GM23338 (cell line): ENCODE measurements at regions not wholly inside any gene's neighbourhood (a gene's known extent, or its start where the extent isn't known, plus 50 kb on each side); places are given as distances from the start of the nearest gene placed in this dataset.

Experiments
- ATAC-seq: fragments of 200-7000 bp; cut with Tn5 transposase; 3 replicates; pipeline ENCODE4 v1.9.1; 2020
- DNase-seq: peaks from one replicate; pipeline ENCODE4 v3.0.0-alpha.2; 2015; ENCODE audit warnings: low spot score
- H2AFZ ChIP-seq: fragments of 200-600 bp; sonication (generic); 2 replicates; pipeline ENCODE4 v1.8.0; 2016; ENCODE audit warnings: antibody characterized with exemption, mild to moderate bottlenecking, moderate library complexity
- H3F3A ChIP-seq: fragments of 200-600 bp; sonication (generic); replicated peaks from 2 replicates; pipeline ENCODE4 v1.8.0; 2017; ENCODE audit warnings: antibody characterized with exemption, mixed run types, low read depth
- H3K27ac ChIP-seq: fragments of 200-600 bp; sonication (generic); 2 replicates; pipeline ENCODE4 v1.6.1; 2016; ENCODE audit warnings: low read depth
- H3K27me3 ChIP-seq: fragments of 200-600 bp; sonication (generic); 2 replicates; pipeline ENCODE4 v1.8.0; 2016; ENCODE audit warnings: mild to moderate bottlenecking, mixed run types, moderate library complexity; ENCODE audit not compliant: insufficient read depth
- H3K36me3 ChIP-seq: fragments of 200-600 bp; sonication (generic); 2 replicates; pipeline ENCODE4 v1.8.0; 2016; ENCODE audit warnings: mild to moderate bottlenecking; ENCODE audit not compliant: insufficient read depth
- H3K4me1 ChIP-seq: fragments of 200-600 bp; sonication (generic); 2 replicates; pipeline ENCODE4 v1.8.0; 2016; ENCODE audit warnings: mild to moderate bottlenecking, moderate library complexity; ENCODE audit not compliant: insufficient read depth
- H3K4me2 ChIP-seq: fragments of 200-600 bp; sonication (generic); 2 replicates; pipeline ENCODE4 v1.7.1; 2017; ENCODE audit warnings: mixed run types
- H3K4me3 ChIP-seq: fragments of 200-600 bp; sonication (generic); 2 replicates; pipeline ENCODE4 v1.6.1; 2016; ENCODE audit warnings: mixed run types
- H3K79me2 ChIP-seq: fragments of 200-600 bp; sonication (generic); replicated peaks from 2 replicates; pipeline ENCODE4 v1.8.0; 2017; ENCODE audit warnings: mild to moderate bottlenecking; ENCODE audit not compliant: insufficient read depth
- H3K9me2 ChIP-seq: fragments of 200-600 bp; sonication (generic); 2 replicates; pipeline ENCODE4 v1.8.0; 2017; ENCODE audit not compliant: insufficient read depth
- H4K20me1 ChIP-seq: fragments of 200-600 bp; sonication (generic); replicated peaks from 2 replicates; pipeline ENCODE4 v1.8.0; 2017; ENCODE audit warnings: mild to moderate bottlenecking; ENCODE audit not compliant: insufficient read depth
- H3K27ac Mint-ChIP-seq: 2 replicates; pipeline ENCODE4 v1.8.0; 2020; ENCODE audit warnings: inconsistent platforms, mild to moderate bottlenecking, moderate library complexity, mixed read lengths
- H3K27me3 Mint-ChIP-seq: 3 replicates; pipeline ENCODE4 v1.8.0; 2022; ENCODE audit warnings: low read depth, mild to moderate bottlenecking, moderate library complexity, mixed read lengths, inconsistent platforms; ENCODE audit not compliant: insufficient read depth, poor library complexity
- H3K36me3 Mint-ChIP-seq: 3 replicates; pipeline ENCODE4 v1.8.0; 2021; ENCODE audit warnings: low read depth, mild to moderate bottlenecking, inconsistent platforms, moderate library complexity, mixed read lengths
- H3K4me1 Mint-ChIP-seq: 3 replicates; pipeline ENCODE4 v1.8.0; 2020; ENCODE audit warnings: mild to moderate bottlenecking, inconsistent platforms, mixed read lengths
- H3K4me3 Mint-ChIP-seq: 3 replicates; pipeline ENCODE4 v1.8.0; 2021; ENCODE audit warnings: moderate library complexity, mild to moderate bottlenecking, inconsistent platforms, mixed read lengths
- H3K9me3 Mint-ChIP-seq: 3 replicates; pipeline ENCODE4 v1.8.0; 2020; ENCODE audit warnings: moderate library complexity, mild to moderate bottlenecking, inconsistent platforms, mixed read lengths
- CREB1 ChIP-seq: fragments of 250-450 bp; sonication (Bioruptor Pico); IDR thresholded peaks from 2 replicates; pipeline ENCODE4 v1.5.0; 2020; ENCODE audit warnings: low read depth, mild to moderate bottlenecking, moderate library complexity
- CTCF ChIP-seq, 2 experiments: fragments of 200-600 bp in 1 of 2; sonication (generic) in 1 of 2; conservative IDR thresholded peaks; 2 replicates each; pipeline versions ENCODE4 v1.5.1 to v1.6.1; 2016 to 2017; ENCODE audit warnings: antibody characterized with exemption in 2 of 2, low read depth in 2 of 2, mild to moderate bottlenecking in 2 of 2, moderate library complexity in 1 of 2
- ETS1 ChIP-seq: IDR thresholded peaks from 2 replicates; pipeline ENCODE4 v1.6.1; 2016; ENCODE audit warnings: antibody characterized with exemption
- EZH2 ChIP-seq: fragments of 200-600 bp; sonication (generic); IDR thresholded peaks from one replicate; pipeline ENCODE4 v1.8.0; 2017; ENCODE audit warnings: antibody characterized with exemption, mild to moderate bottlenecking, low read depth; ENCODE audit not compliant: unreplicated experiment
- EZH2phosphoT487 ChIP-seq: fragments of 200-600 bp; sonication (generic); IDR thresholded peaks from one replicate; pipeline ENCODE4 v1.8.1; 2018; ENCODE audit warnings: antibody characterized with exemption; ENCODE audit not compliant: unreplicated experiment
- JUNB ChIP-seq: IDR thresholded peaks from one replicate; pipeline ENCODE4 v1.6.1; 2016; ENCODE audit warnings: antibody characterized with exemption; ENCODE audit not compliant: unreplicated experiment
- NANOG ChIP-seq: IDR thresholded peaks from 2 replicates; pipeline ENCODE4 v1.6.1; 2016; ENCODE audit warnings: antibody characterized with exemption, borderline replicate concordance
- POLR2AphosphoS5 ChIP-seq: IDR thresholded peaks from 2 replicates; pipeline ENCODE4 v1.6.1; 2016; ENCODE audit warnings: antibody characterized with exemption, low read depth
- REST ChIP-seq: IDR thresholded peaks from one replicate; pipeline ENCODE4 v1.6.1; 2018; ENCODE audit warnings: antibody characterized with exemption; ENCODE audit not compliant: unreplicated experiment
- STAT1 ChIP-seq: IDR thresholded peaks from one replicate; pipeline ENCODE4 v1.6.1; 2016; ENCODE audit warnings: antibody characterized with exemption; ENCODE audit not compliant: unreplicated experiment
- ZNF114 ChIP-seq: fragments of 250-450 bp; sonication (Bioruptor Pico); IDR thresholded peaks from 2 replicates; pipeline ENCODE4 v1.5.0; 2020; ENCODE audit warnings: mild to moderate bottlenecking, moderate library complexity
- ZNF331 ChIP-seq: fragments of 250-450 bp; sonication (Bioruptor Pico); IDR thresholded peaks from 2 replicates; pipeline ENCODE4 v1.5.0; 2020; ENCODE audit warnings: low read depth, mild to moderate bottlenecking, moderate library complexity
- ZNF462 ChIP-seq: fragments of 250-450 bp; sonication (Bioruptor Pico); IDR thresholded peaks from 2 replicates; pipeline ENCODE4 v1.5.0; 2020; ENCODE audit warnings: mild to moderate bottlenecking, moderate library complexity

GRCh38 chr11:91688672-91689071 lies 535.9 kb upstream of the FAT3 start:
- Mint-ChIP-seq H3K27me3 (no peaks in the 10 kb centered on the region), H3K4me1 (peaks cover 19% of the 10 kb centered on the region)

More at GRCh38 chr11:91688672-91689071, 535.9 kb upstream of the FAT3 start:
- Histone ChIP-seq H3K27me3 (no peaks in the 10 kb centered on the region), H3K27ac (no peak overlapping the region), H3K9me2 (no peaks in the 10 kb centered on the region), H2AFZ (no peak overlapping the region), H3K4me1 (peaks cover 21% of the 10 kb centered on the region; the same call in 1 of the 2 replicates), H3K79me2 (no peaks in the 10 kb centered on the region), H3K4me3 (no peak overlapping the region), H3K36me3 (no peaks in the 10 kb centered on the region), H4K20me1 (no peaks in the 10 kb centered on the region), H3F3A (no peaks in the 10 kb centered on the region), H3K4me2 (no peak overlapping the region)
- ATAC-seq (no peak), DNase-seq (no peak)
- H3K9me3 Mint-ChIP-seq, result no peaks in the 10 kb centered on the region
- H3K4me3 Mint-ChIP-seq, result no peak overlapping the region
- H3K36me3 Mint-ChIP-seq, result no peaks in the 10 kb centered on the region
- H3K27ac Mint-ChIP-seq, result no peak overlapping the region; the same call in 1 of the 2 replicates
- TF ChIP-seq ETS1 (no peak), ZNF114 (no peak), JUNB (no peak), EZH2 (no peak), CTCF (conservative IDR thresholded peaks at IDR 0.05; ENCODE audit: low read depth in 2 of 2) (no peak), EZH2phosphoT487 (no peak), REST (no peak), POLR2AphosphoS5 (no peak), NANOG (no peak), ZNF462 (no peak), STAT1 (no peak), ZNF331 (no peak), CREB1 (CRISPR knock-in tag) (no peak)
